ENCODE measurements at regions not wholly inside any gene's neighbourhood (a gene's known extent, or its start where the extent isn't known, plus 50 kb on each side); places are given as distances from the start of the nearest gene placed in this dataset.

GRCh38 chr14:104515811-104516780 lies 63.5 kb upstream of the C14orf180 start:
- Histone ChIP-seq H3K4me1 (ENCODE audit: control insufficient read depth, insufficient read depth, low read length, unreplicated experiment) (no peaks in the 10 kb centered on the region), H3K27ac (ENCODE audit: low read depth, low read length) (no peak overlapping the region)

DNA sequence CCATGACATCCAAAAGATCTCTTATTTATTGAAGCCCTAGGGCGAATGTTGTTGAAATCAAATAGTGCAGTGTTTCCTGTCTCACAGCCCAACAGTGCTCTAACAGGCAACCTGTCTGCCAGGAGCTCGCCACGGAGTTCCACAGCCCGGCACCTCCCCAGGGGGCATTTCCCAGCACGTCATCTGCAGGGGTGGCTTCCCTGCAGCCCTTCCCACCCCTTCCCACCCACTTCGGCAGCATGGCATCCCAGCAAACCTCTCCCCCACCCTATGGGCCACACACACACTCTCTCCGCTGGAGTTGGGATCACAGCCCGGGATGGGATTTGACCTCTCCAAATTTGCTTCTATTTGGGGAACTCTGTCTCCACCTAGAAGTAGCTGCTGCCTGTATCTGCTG lies 62.7 kb upstream of the C14orf180 start:
- Histone ChIP-seq H3K27ac (ENCODE audit: low read depth, low read length) (no peak overlapping the region), H2AFZ (ENCODE audit: low read length, unreplicated experiment) (no peak overlapping the region), H3K4me3 (ENCODE audit: low read depth, low read length) (no peak overlapping the region), H3K36me3 (ENCODE audit: insufficient read depth, low read length) (no peaks in the 10 kb centered on the region), H3K79me2 (ENCODE audit: control insufficient read depth, insufficient read depth, low read length, unreplicated experiment) (no peaks in the 10 kb centered on the region), H3K27me3 (ENCODE audit: insufficient read depth, low read length) (peaks cover 30% of the 10 kb centered on the region), H3K4me1 (ENCODE audit: control insufficient read depth, insufficient read depth, low read length, unreplicated experiment) (no peaks in the 10 kb centered on the region)

More at GRCh38 chr14:104515811-104516780, 63.5 kb upstream of the C14orf180 start:
- H3K27me3 ChIP-seq (ENCODE audit: insufficient read depth, low read length) = peaks cover 34% of the 10 kb centered on the region
- H2AFZ ChIP-seq (ENCODE audit: low read length, unreplicated experiment) = no peak overlapping the region
- no peaks in the 10 kb centered on the region for H3K79me2 ChIP-seq (ENCODE audit: control insufficient read depth, insufficient read depth, low read length, unreplicated experiment)
- H3K36me3 ChIP-seq (ENCODE audit: insufficient read depth, low read length) = no peaks in the 10 kb centered on the region
- no peak overlapping the region for H3K4me3 ChIP-seq (ENCODE audit: low read depth, low read length)

DNA sequence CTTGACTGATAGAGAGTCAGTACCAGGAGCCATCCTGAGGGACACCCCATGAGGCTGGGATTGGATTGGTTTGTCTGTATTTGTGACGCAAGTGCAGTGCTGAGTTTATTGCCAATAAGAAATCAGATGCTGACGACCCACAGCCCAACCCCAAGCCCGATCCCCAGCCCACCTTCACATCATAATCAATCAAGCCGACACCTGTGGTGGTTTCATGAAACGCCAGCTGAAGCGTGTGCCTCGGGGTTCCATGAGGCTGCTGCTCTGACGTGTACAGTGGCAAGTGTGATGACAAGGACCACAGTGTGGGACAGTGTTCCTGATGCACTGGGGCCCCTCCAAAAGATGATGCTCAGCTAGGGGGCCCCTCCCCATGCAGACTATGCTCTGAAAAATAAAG lies 62.1 kb upstream of the C14orf180 start:
- Histone ChIP-seq H3K4me3 (ENCODE audit: low read depth, low read length) (no peak overlapping the region), H3K36me3 (ENCODE audit: insufficient read depth, low read length) (no peaks in the 10 kb centered on the region), H3K27me3 (ENCODE audit: insufficient read depth, low read length) (peaks cover 26% of the 10 kb centered on the region), H3K4me1 (ENCODE audit: control insufficient read depth, insufficient read depth, low read length, unreplicated experiment) (no peaks in the 10 kb centered on the region), H3K27ac (ENCODE audit: low read depth, low read length) (no peak overlapping the region), H2AFZ (ENCODE audit: low read length, unreplicated experiment) (no peak overlapping the region), H3K79me2 (ENCODE audit: control insufficient read depth, insufficient read depth, low read length, unreplicated experiment) (no peaks in the 10 kb centered on the region)

- peaks cover 23% of the 10 kb centered on the region for H3K27me3 ChIP-seq (ENCODE audit: insufficient read depth, low read length)
- no peak overlapping the region for H3K27ac ChIP-seq (ENCODE audit: low read depth, low read length)
- no peaks in the 10 kb centered on the region for H3K36me3 ChIP-seq (ENCODE audit: insufficient read depth, low read length)
- H3K79me2 ChIP-seq (ENCODE audit: control insufficient read depth, insufficient read depth, low read length, unreplicated experiment) = no peaks in the 10 kb centered on the region
- H2AFZ ChIP-seq (ENCODE audit: low read length, unreplicated experiment) = no peak overlapping the region
- no peak overlapping the region for H3K4me3 ChIP-seq (ENCODE audit: low read depth, low read length)
- H3K4me1 ChIP-seq (ENCODE audit: control insufficient read depth, insufficient read depth, low read length, unreplicated experiment) = no peaks in the 10 kb centered on the region
Measured at GRCh38 chr14:104517867-104518266, 61.7 kb upstream of the C14orf180 start.

DNA sequence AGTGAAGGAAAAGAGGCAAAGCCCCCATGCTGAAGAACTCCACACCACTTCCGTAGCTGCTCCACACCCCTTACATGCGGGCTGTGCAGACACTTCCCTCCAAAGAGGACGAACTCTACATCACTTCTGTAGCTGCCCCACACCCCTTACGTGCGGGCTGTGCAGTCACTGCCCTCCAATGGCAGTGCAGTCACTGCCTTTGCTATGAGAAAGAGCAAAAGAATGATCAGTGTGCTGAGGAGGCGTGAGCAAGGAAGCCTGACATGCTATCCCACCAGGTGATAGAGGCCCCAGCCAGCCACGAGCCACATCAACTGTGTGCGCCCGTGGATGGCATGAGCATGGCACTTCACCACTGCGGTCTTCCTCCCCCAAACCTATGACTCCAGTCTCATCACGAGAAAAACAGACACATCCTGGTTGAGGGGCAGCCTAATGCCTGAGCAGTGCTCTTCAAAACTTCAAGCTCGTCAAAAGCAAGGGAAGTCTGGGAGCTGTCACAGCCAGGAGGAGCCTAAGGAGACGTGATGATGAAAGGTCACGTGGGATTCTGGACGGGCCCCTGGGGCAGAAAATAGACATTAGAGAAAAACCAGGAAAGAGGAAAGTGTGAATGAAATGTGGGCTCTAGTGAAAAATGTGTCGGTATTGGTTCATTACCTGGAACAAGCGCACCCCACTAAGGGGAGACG lies 60.8 kb upstream of the C14orf180 start:
- Histone ChIP-seq H2AFZ (ENCODE audit: low read length, unreplicated experiment) (no peak overlapping the region), H3K27me3 (ENCODE audit: insufficient read depth, low read length) (peaks cover 15% of the 10 kb centered on the region; the same call in 1 of the 2 replicates), H3K36me3 (ENCODE audit: insufficient read depth, low read length) (no peaks in the 10 kb centered on the region), H3K27ac (ENCODE audit: low read depth, low read length) (no peak overlapping the region), H3K4me3 (ENCODE audit: low read depth, low read length) (no peak overlapping the region), H3K4me1 (ENCODE audit: control insufficient read depth, insufficient read depth, low read length, unreplicated experiment) (no peaks in the 10 kb centered on the region), H3K79me2 (ENCODE audit: control insufficient read depth, insufficient read depth, low read length, unreplicated experiment) (no peaks in the 10 kb centered on the region)

DNA sequence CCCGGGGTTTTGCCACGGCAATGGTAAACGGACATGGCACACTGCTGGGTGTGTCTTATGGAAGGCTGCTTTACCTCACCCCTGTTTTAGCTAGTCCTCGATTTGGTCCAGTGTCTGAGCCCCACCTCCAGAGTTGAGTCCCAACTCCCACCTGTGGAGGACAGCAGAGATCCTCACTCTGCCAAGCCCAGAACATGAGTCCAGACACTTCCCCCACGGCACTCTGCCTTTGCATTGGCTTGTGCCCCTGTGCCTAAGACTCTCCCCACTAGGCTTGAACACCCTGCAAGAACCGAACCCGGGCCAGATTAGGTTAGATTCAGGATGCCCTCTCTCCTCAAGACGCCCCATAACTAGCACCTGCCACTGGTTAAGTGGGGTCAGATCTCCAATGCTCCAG lies 59.8 kb upstream of the C14orf180 start:
- Histone ChIP-seq H2AFZ (ENCODE audit: low read length, unreplicated experiment) (no peak overlapping the region), H3K4me1 (ENCODE audit: control insufficient read depth, insufficient read depth, low read length, unreplicated experiment) (no peaks in the 10 kb centered on the region), H3K4me3 (ENCODE audit: low read depth, low read length) (no peak overlapping the region), H3K27me3 (ENCODE audit: insufficient read depth, low read length) (peaks cover 9% of the 10 kb centered on the region; the same call in 1 of the 2 replicates), H3K79me2 (ENCODE audit: control insufficient read depth, insufficient read depth, low read length, unreplicated experiment) (no peaks in the 10 kb centered on the region), H3K36me3 (ENCODE audit: insufficient read depth, low read length) (no peaks in the 10 kb centered on the region), H3K27ac (ENCODE audit: low read depth, low read length) (no peak overlapping the region)

- Histone ChIP-seq H3K4me1 (ENCODE audit: control insufficient read depth, insufficient read depth, low read length, unreplicated experiment) (no peaks in the 10 kb centered on the region), H3K36me3 (ENCODE audit: insufficient read depth, low read length) (no peaks in the 10 kb centered on the region), H3K79me2 (ENCODE audit: control insufficient read depth, insufficient read depth, low read length, unreplicated experiment) (no peaks in the 10 kb centered on the region), H3K27me3 (ENCODE audit: insufficient read depth, low read length) (peaks cover 8% of the 10 kb centered on the region; the same call in 1 of the 2 replicates), H3K27ac (ENCODE audit: low read depth, low read length) (no peak overlapping the region), H2AFZ (ENCODE audit: low read length, unreplicated experiment) (no peak overlapping the region), H3K4me3 (ENCODE audit: low read depth, low read length) (no peak overlapping the region)
Measured at GRCh38 chr14:104520620-104521410, 58.7 kb upstream of the C14orf180 start.

- Histone ChIP-seq H3K36me3 (ENCODE audit: insufficient read depth, low read length) (no peaks in the 10 kb centered on the region), H3K27me3 (ENCODE audit: insufficient read depth, low read length) (peaks cover 8% of the 10 kb centered on the region; the same call in 1 of the 2 replicates), H3K4me1 (ENCODE audit: control insufficient read depth, insufficient read depth, low read length, unreplicated experiment) (no peaks in the 10 kb centered on the region), H3K27ac (ENCODE audit: low read depth, low read length) (no peak overlapping the region), H3K79me2 (ENCODE audit: control insufficient read depth, insufficient read depth, low read length, unreplicated experiment) (no peaks in the 10 kb centered on the region), H2AFZ (ENCODE audit: low read length, unreplicated experiment) (no peak overlapping the region), H3K4me3 (ENCODE audit: low read depth, low read length) (no peak overlapping the region)
Measured at GRCh38 chr14:104521816-104522745, 57.5 kb upstream of the C14orf180 start.

DNA sequence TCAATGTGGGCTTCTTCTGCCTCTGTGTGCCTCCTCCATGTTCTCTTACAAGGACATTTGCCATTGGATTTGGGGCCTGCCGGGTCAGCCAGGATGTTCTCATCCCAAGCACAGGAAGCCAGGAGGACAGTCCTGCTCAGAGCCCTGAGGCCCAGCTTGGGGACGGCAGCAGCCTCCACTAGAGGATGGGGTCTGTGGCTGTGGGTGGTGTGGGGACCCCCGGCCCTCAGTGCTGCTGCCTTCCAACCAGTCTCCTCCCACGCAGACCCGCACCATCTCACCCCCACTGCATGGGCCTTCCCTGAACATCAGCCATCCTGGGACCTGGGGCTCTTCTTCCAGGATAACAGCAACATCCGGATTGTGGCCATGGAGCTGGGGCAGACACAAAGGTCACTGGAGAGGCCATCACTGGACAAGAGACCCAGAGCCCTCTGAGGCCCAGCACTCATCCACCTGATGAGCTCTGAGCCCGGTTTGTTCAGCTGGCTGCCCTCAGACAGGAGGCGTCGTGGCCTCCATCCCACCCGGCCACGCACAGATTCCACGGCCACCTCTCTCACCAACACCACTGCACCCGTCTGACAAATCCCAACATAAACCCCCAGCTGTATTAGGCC lies 56.5 kb upstream of the C14orf180 start:
- no peaks in the 10 kb centered on the region for H3K79me2 ChIP-seq (ENCODE audit: control insufficient read depth, insufficient read depth, low read length, unreplicated experiment)
- H3K27me3 ChIP-seq (ENCODE audit: insufficient read depth, low read length) = peaks cover 8% of the 10 kb centered on the region; the same call in 1 of the 2 replicates
- H3K36me3 ChIP-seq (ENCODE audit: insufficient read depth, low read length) = no peaks in the 10 kb centered on the region
- H3K4me3 ChIP-seq (ENCODE audit: low read depth, low read length) = no peak overlapping the region
- no peaks in the 10 kb centered on the region for H3K4me1 ChIP-seq (ENCODE audit: control insufficient read depth, insufficient read depth, low read length, unreplicated experiment)
- no peak overlapping the region for H3K27ac ChIP-seq (ENCODE audit: low read depth, low read length)
- H2AFZ ChIP-seq (ENCODE audit: low read length, unreplicated experiment) = no peak overlapping the region

Measured in ACC112 (cell line).